B cell (primary cell): ENCODE measurements at regions not wholly inside any gene's neighbourhood (a gene's known extent, or its start where the extent isn't known, plus 50 kb on each side); places are given as distances from the start of the nearest gene placed in this dataset.

Experiments
- EZH2 ChIP-seq: IDR thresholded peaks from 2 replicates; pipeline ENCODE4 v1.6.1; 2012; ENCODE audit warnings: borderline replicate concordance, low read depth, mild to moderate bottlenecking, moderate library complexity, low read length; ENCODE audit not compliant: insufficient read depth, poor library complexity, severe bottlenecking
- TF ChIP-seq, protein P1 (sequence below): fragments of 200-600 bp; IDR thresholded peaks from one replicate; pipeline ENCODE4 v1.8.0; 2022; ENCODE audit warnings: antibody characterized with exemption, mild to moderate bottlenecking

DNA sequence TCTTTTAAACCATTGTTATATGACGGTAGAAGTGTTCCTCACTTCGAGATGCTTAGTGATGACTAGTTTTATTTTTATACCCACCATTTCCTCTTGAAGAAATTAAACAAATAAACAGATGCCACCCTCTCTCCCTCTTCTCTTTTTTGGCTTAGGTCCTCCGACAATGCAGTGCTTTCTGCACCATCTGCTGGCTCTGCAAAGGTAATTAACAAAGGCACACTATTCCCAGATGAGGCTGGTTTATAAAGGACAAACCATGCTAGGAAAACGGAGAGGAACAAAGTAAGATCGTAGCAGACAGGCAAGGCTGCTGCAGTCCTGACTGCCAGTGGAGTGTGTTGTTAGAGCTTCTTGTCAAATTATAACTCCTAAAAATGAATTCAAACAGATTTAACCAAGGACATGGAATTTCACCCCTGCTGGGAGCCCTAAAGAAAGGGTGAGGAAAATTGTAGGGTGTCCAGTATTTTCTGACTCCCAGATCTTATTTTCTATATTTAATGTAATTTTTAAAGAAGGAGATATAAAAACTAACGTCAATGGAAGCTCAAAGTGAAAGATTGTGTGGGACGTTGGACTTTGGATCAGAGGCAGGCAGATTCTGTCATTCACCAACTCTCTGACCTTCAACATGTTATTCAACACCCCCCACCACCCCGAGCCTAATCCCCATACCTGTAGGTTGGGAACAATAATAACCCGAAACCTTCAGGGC lies 142.1 kb downstream of the CPEB2 start:
- no peak for TF ChIP-seq EZH2
- TF ChIP-seq, protein P1, sequence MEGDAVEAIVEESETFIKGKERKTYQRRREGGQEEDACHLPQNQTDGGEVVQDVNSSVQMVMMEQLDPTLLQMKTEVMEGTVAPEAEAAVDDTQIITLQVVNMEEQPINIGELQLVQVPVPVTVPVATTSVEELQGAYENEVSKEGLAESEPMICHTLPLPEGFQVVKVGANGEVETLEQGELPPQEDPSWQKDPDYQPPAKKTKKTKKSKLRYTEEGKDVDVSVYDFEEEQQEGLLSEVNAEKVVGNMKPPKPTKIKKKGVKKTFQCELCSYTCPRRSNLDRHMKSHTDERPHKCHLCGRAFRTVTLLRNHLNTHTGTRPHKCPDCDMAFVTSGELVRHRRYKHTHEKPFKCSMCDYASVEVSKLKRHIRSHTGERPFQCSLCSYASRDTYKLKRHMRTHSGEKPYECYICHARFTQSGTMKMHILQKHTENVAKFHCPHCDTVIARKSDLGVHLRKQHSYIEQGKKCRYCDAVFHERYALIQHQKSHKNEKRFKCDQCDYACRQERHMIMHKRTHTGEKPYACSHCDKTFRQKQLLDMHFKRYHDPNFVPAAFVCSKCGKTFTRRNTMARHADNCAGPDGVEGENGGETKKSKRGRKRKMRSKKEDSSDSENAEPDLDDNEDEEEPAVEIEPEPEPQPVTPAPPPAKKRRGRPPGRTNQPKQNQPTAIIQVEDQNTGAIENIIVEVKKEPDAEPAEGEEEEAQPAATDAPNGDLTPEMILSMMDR: no peak
